HG02885 (cell line): ENCODE measurements at regions not wholly inside any gene's neighbourhood (a gene's known extent, or its start where the extent isn't known, plus 50 kb on each side); places are given as distances from the start of the nearest gene placed in this dataset.
"Not testable (repeated sequence)": the region's sequence is repeated elsewhere in the genome, so short reads cannot be mapped to it uniquely, and the experiment has no call there.

Experiments
- ATAC-seq: cut with Tn5 transposase; IDR thresholded peaks from one replicate; pipeline ENCODE4 v1.9.1; 2021; ENCODE audit warnings: mild to moderate bottlenecking; ENCODE audit not compliant: unreplicated experiment, poor library complexity

- no peak for ATAC-seq
Observed at GRCh38 chr1:172793823-172794222, 134.9 kb downstream of the FASLG start.

GRCh38 chr1:172795741-172796140, 136.8 kb downstream of the FASLG start:
- ATAC-seq, result no peak

DNA sequence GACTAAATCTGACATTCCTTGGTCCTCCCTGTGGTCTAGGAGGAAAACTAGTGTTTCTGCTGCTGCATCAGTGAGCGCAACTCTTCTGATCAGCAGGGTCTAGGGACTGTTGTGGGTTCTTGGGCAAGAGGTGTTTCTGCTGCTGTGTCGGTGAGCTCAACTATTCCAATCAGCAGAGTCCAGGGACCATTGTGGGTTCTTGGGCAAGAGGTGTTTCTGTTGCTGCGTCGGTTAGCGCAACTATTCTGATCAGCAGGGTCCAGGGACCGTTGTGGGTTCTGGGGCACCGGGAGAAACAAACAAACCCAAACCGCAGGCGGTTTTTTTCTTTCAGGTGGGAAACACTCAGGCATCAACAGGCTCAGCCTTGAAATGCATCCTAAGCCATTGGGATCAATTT, 140.9 kb downstream of the FASLG start:
- ATAC-seq, result not testable (repeated sequence)

GRCh38 chr1:172801771-172802322, 142.9 kb downstream of the FASLG start:
- no peak for ATAC-seq

- no peak for ATAC-seq
Observed at GRCh38 chr1:172809750-172810149, 150.8 kb downstream of the FASLG start.

GRCh38 chr1:172810480-172811175, 151.7 kb downstream of the FASLG start:
- no peak for ATAC-seq

GRCh38 chr1:172811694-172812093, 152.8 kb downstream of the FASLG start:
- ATAC-seq, result no peak

DNA sequence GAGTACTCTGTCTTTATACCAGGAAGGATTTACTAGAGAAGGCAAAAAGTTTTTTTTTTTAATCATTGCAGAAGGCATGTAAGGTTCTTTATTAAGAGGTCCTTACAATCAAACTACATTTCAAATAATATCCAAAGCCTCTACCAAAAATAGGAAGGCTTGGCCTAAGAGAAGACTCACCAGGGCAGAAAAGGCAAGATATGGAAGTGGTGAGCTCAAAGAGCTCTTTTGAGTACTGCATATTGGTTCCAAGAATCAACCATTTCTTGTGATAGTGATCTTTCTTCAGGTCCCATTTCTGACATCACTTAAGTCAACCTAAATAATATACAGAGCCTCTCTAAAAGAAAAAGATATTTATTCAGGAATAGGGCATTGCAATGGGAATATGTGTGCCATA, 153.2 kb downstream of the FASLG start:
- ATAC-seq, result no peak

GRCh38 chr1:172813330-172813729, 154.4 kb downstream of the FASLG start:
- ATAC-seq, result no peak

DNA sequence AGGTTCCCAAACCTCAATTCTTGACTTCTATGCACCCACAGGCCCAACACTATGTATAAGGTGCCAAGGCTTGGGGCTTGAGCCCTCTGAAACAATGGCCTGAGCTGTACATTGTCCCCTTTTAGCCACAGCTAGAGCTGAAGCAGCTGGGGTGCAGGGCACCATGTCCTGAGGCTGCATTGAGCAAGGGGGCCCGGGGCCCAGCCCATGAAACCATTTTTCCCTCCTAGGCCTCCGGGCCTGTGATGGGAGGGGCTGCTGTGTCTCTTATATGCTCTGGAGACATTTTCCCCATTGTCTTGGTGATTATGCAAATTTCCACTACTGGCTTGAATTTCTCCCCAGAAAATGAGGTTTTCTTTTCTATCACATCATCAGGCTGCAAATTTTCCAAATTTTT, 155.5 kb downstream of the FASLG start:
- ATAC-seq, result no peak

DNA sequence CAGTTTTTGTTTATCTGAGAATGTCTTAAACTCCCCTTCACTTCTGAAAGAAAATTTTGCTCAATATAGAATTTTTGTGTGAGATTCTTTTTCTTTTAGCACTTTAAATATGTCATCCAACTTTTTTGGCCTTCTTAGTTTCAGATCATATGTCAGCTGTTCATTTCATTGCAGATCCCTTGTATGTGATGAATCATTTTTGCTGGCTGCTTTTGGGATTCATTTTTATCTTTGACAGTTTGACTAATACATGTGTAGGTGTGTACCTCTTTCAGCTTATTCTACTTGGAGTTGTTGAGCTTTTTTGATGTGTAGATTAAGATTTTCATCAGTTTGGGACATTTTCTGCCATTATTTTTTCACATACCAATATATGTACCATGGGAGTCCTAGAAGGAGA, 156.8 kb downstream of the FASLG start:
- no peak for ATAC-seq

DNA sequence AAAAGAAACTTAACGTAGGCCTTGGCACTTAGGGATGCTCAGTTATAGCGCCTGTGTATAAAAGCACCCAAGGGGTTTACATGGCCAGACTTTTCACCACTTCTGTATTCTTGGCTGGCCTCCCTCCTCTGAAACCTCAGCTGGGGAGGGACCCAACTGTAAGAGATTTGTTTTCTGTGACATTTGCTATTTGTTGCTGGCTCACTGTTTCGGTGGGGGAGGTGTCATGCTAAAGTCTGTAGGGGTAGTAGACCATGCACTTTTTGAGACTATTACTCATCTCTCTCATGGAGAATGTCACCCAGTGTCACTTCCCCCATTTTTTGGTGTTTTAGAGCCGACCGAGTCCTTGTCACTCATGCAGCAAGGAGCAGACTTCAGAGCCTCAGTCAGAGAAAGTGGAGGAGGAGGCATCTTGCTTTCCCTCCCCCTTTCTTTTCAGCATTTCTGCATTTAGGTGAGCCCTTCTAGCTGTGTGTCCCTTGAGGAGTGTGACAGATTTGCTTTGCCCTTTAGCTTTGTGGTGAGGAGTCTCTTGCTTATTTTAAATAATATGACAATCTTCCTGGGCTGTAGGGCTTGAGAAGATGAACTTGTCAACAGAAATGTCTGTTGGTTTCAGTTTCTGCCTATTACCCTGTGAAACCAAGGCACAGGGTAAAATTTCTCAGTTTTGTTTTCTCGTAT, 160.1 kb downstream of the FASLG start:
- ATAC-seq, result peak; percentile 93

DNA sequence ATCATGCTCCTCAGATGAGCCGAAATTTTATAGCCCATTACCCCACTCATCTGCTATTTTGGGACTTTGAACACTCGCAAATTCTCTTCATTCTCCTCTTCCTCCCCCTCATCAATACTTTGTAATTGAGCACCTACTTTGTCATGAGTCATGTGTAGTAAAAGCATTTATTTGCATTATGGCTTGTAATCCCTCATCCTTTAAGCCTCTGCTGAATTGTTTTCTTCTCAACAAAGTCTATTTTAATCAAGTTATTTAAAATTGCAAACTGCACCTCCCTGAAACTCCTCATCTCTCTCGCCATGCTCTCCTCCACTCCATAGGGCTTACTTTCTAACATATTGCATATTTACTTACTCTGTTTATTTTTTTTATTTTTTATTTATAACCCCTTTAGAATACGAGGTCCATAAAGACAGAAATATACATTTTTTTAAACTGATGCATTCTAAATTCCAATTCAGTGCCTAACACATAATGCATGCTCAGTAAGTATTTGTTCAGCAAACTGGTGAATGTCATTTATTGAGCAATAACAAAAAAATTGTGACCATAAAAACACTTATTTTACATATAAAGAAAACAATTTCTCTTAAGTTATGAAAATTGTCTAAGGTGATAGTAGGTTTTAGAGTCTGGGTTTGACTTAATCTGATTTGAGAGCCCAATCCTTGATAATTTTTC, 161.7 kb downstream of the FASLG start:
- no peak for ATAC-seq

GRCh38 chr1:172821609-172822274, 162.8 kb downstream of the FASLG start:
- no peak for ATAC-seq

- no peak for ATAC-seq
Observed at GRCh38 chr1:172822886-172823285, 164.0 kb downstream of the FASLG start.

GRCh38 chr1:172823534-172823933, 164.6 kb downstream of the FASLG start:
- no peak for ATAC-seq

- ATAC-seq, result no peak
Observed at GRCh38 chr1:172824209-172824608, 165.3 kb downstream of the FASLG start.

DNA sequence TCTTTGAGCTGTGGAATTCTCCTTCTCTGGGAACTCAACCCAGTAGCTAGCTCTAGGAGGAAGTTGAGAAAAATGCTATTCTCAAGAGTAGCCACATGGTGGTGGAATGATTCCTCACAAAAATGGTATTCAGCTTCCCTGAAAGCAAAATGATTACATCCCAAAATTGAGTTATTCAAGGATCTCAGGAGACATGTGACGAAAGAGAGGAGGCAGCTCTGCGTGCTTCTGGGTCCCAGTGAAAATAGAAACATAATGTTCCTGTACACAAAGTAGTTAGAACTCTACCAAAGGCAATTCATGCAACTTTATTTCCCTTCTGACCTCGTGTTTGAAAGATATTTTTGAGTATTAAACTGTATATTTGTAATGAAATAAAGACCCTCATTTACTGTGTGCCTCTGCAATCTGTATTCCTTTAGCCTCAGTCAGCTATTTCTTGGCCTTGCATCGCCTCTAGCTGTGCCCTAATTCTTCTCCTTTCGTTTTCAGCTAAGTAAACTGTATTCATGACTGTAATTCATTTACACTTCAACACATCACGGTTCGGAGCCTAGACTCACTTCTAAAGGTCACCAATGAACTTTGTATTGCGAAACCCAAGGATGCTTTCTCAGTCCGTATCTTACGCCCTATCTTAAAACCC, 167.3 kb downstream of the FASLG start:
- ATAC-seq, result peak; percentile 52

- no peak for ATAC-seq
Observed at GRCh38 chr1:172827301-172827700, 168.4 kb downstream of the FASLG start.

DNA sequence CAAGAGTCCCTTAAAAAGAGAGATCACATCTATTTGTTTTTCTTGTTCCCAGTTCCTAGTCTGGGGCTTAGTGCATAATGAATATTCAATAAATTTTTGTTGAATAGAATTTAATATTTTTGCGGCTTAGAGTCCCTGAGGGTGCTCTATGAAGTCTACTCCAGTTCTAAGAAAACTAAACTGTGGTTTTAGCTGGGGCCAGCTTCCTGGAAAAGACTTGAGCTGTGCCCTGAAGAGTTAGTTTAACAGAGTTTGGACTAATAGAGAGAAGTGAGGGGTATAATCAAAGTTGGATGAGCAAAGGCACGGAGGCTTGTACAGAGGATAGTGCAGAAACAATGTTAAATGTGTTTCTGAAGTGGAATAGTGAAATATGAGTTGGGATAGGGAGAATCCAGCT, 168.9 kb downstream of the FASLG start:
- ATAC-seq, result no peak
